H1 (cell line): ENCODE measurements at regions not wholly inside any gene's neighbourhood (a gene's known extent, or its start where the extent isn't known, plus 50 kb on each side); places are given as distances from the start of the nearest gene placed in this dataset.

Experiments
- CTCF ChIA-PET: fragments of 300-600 bp; sonication (Branson Sonifier 250); formaldehyde crosslinking; loops from one replicate; lab custom pipeline; 2021; ENCODE audit not compliant: partially characterized antibody; lab: Charles Lee
- POLR2A ChIA-PET: fragments of 300-600 bp; sonication (Branson Sonifier 250); formaldehyde crosslinking; loops from one replicate; lab custom pipeline; 2021; ENCODE audit warnings: inconsistent platforms; ENCODE audit not compliant: partially characterized antibody; lab: Charles Lee
- DNase-seq, 2 experiments: peaks; one replicate each; pipeline versions ENCODE4 v3.0.0 to v3.0.0-alpha.2; 2010 to 2022; ENCODE audit warnings: low spot score in 2 of 2, low read depth in 1 of 2, mixed read lengths in 1 of 2
- FAIRE-seq: peaks from 2 replicates; lab custom pipeline; 2011; peaks lifted over from hg19 to GRCh38; lab: Jason Lieb, UNC
- H2AFZ ChIP-seq: 2 replicates; pipeline ENCODE4 v1.8.1; 2012; ENCODE audit warnings: low read length, inconsistent platforms
- H2AK5ac ChIP-seq: 2 replicates; pipeline ENCODE4 v1.6.1; 2013; ENCODE audit warnings: low read depth, low read length
- H2BK120ac ChIP-seq: replicated peaks from 2 replicates; pipeline ENCODE3; 2013; ENCODE audit warnings: low read depth, low read length, inconsistent platforms
- H2BK12ac ChIP-seq: 2 replicates; pipeline ENCODE4 v1.6.1; 2013; ENCODE audit warnings: low read depth, low read length
- H2BK15ac ChIP-seq: 2 replicates; pipeline ENCODE4 v1.6.1; 2013; ENCODE audit warnings: low read length
- H2BK20ac ChIP-seq: 2 replicates; pipeline ENCODE4 v1.6.1; 2013; ENCODE audit warnings: low read length
- H2BK5ac ChIP-seq: 2 replicates; pipeline ENCODE4 v1.6.1; 2013; ENCODE audit warnings: low read depth, low read length
- H3K14ac ChIP-seq: 2 replicates; pipeline ENCODE4 v1.6.1; 2013; ENCODE audit warnings: inconsistent platforms; ENCODE audit not compliant: insufficient read length
- H3K18ac ChIP-seq: 2 replicates; pipeline ENCODE4 v1.6.1; 2013; ENCODE audit warnings: low read length; ENCODE audit errors: extremely low read depth
- H3K23ac ChIP-seq: 2 replicates; pipeline ENCODE4 v1.6.1; 2013; ENCODE audit warnings: inconsistent platforms; ENCODE audit not compliant: insufficient read length
- H3K23me2 ChIP-seq: 2 replicates; pipeline ENCODE4 v1.6.1; 2013; ENCODE audit warnings: low read depth, low read length
- H3K27ac ChIP-seq: 2 replicates; pipeline ENCODE4 v1.6.1; 2011; ENCODE audit warnings: low read depth, low read length, inconsistent platforms
- H3K27me3 ChIP-seq, 4 experiments: replicated peaks in 1 of 4; 1 replicate in 1 of 4; 2 replicates in 3 of 4; pipeline versions ENCODE4 v1.6.1 to v1.8.1; 2011 to 2013; ENCODE audit warnings: low read length in 3 of 4, mild to moderate bottlenecking in 3 of 4, inconsistent platforms in 2 of 4, mixed read lengths in 2 of 4, moderate library complexity in 1 of 4; ENCODE audit not compliant: control insufficient read depth in 3 of 4, insufficient read depth in 3 of 4; ENCODE audit errors: extremely low read depth in 1 of 4
- H3K36me3 ChIP-seq, 4 experiments: 2 replicates each; pipeline versions ENCODE4 v1.6.1 to v1.8.1; 2011 to 2013; ENCODE audit warnings: mild to moderate bottlenecking in 4 of 4, low read length in 3 of 4, moderate library complexity in 2 of 4, control low read depth in 1 of 4, inconsistent platforms in 1 of 4; ENCODE audit not compliant: insufficient read depth in 4 of 4, control insufficient read depth in 2 of 4
- H3K4ac ChIP-seq: replicated peaks from 2 replicates; pipeline ENCODE3; 2013; ENCODE audit warnings: low read length, low read depth, mixed read lengths, inconsistent platforms; ENCODE audit not compliant: insufficient read length
- H3K4me1 ChIP-seq, 4 experiments: replicated peaks in 1 of 4; 1 replicate in 1 of 4; 2 replicates in 3 of 4; pipeline versions ENCODE4 v1.6.1 to v1.8.1; 2011 to 2013; ENCODE audit warnings: low read length in 3 of 4, inconsistent platforms in 2 of 4, mixed read lengths in 1 of 4; ENCODE audit not compliant: insufficient read depth in 4 of 4, control insufficient read depth in 3 of 4
- H3K4me2 ChIP-seq, 2 experiments: 2 replicates each; pipeline versions ENCODE4 v1.6.1 to v1.8.1; 2011 to 2013; ENCODE audit warnings: low read depth in 2 of 2, low read length in 2 of 2, control low read depth in 1 of 2, inconsistent platforms in 1 of 2, mild to moderate bottlenecking in 1 of 2; ENCODE audit not compliant: insufficient read depth in 1 of 2
- H3K4me3 ChIP-seq, 4 experiments: fragments of 200-600, 300-600 bp in 1 of 4; sonication (generic), shearing (Covaris generic), sonication (Bioruptor Twin) in 1 of 4; 2 replicates each; pipeline versions ENCODE4 v1.5.1 to v1.8.1; 2011 to 2016; ENCODE audit warnings: low read length in 4 of 4, low read depth in 3 of 4, control low read depth in 2 of 4, inconsistent platforms in 2 of 4, mild to moderate bottlenecking in 2 of 4, mixed read lengths in 1 of 4, moderate library complexity in 1 of 4; ENCODE audit not compliant: insufficient read depth in 2 of 4; ENCODE audit errors: extremely low read depth in 1 of 4
- H3K56ac ChIP-seq: replicated peaks from 2 replicates; pipeline ENCODE3; 2013; ENCODE audit warnings: low read depth, mild to moderate bottlenecking, mixed read lengths, low read length, inconsistent platforms; ENCODE audit not compliant: insufficient read length
- H3K79me1 ChIP-seq: 2 replicates; pipeline ENCODE4 v1.6.1; 2013; ENCODE audit warnings: low read depth, low read length, control low read depth
- H3K79me2 ChIP-seq, 2 experiments: 2 replicates each; pipeline versions ENCODE4 v1.6.1 to v1.8.1; 2012 to 2013; ENCODE audit warnings: low read length in 2 of 2, mild to moderate bottlenecking in 2 of 2, inconsistent platforms in 1 of 2; ENCODE audit not compliant: insufficient read depth in 2 of 2, control insufficient read depth in 1 of 2
- H3K9ac ChIP-seq, 4 experiments: replicated peaks in 1 of 4; 1 replicate in 1 of 4; 2 replicates in 3 of 4; pipeline versions ENCODE4 v1.6.1 to v1.8.1; 2011 to 2013; ENCODE audit warnings: low read depth in 3 of 4, low read length in 3 of 4, control low read depth in 2 of 4, mild to moderate bottlenecking in 2 of 4, moderate library complexity in 2 of 4, inconsistent platforms in 1 of 4; ENCODE audit errors: extremely low read depth in 1 of 4
- H3K9me3 ChIP-seq, 2 experiments: 2 replicates each; pipeline versions ENCODE4 v1.6.1 to v1.8.1; 2012 to 2013; ENCODE audit warnings: mild to moderate bottlenecking in 2 of 2, moderate library complexity in 2 of 2, control low read depth in 1 of 2, inconsistent platforms in 1 of 2, low read depth in 1 of 2, low read length in 1 of 2, mixed read lengths in 1 of 2; ENCODE audit not compliant: insufficient read depth in 2 of 2
- H4K20me1 ChIP-seq, 2 experiments: replicated peaks in 1 of 2; 2 replicates each; pipeline versions ENCODE3 to v1.8.1; 2011 to 2013; ENCODE audit warnings: inconsistent platforms in 2 of 2, low read length in 2 of 2, mild to moderate bottlenecking in 1 of 2; ENCODE audit not compliant: insufficient read depth in 2 of 2, control insufficient read depth in 1 of 2
- H4K5ac ChIP-seq: 2 replicates; pipeline ENCODE4 v1.6.1; 2013; ENCODE audit warnings: low read length, low read depth, mixed read lengths, inconsistent platforms; ENCODE audit not compliant: insufficient read length
- H4K8ac ChIP-seq: 2 replicates; pipeline ENCODE4 v1.8.0; 2013; ENCODE audit warnings: mild to moderate bottlenecking, moderate library complexity, low read length, inconsistent platforms; ENCODE audit not compliant: insufficient read depth; ENCODE audit errors: extremely low read depth
- H4K91ac ChIP-seq: replicated peaks from 2 replicates; pipeline ENCODE3; 2013; ENCODE audit warnings: low read length, mixed read lengths, inconsistent platforms; ENCODE audit not compliant: insufficient read length
- JUN ChIP-seq: IDR thresholded peaks from 2 replicates; pipeline ENCODE4 v1.6.1; 2011; ENCODE audit warnings: low read depth, mild to moderate bottlenecking, improper control_type of control experiment, low read length
- KDM1A ChIP-seq: fragments of 200-600, 300-600 bp; sonication (generic); IDR thresholded peaks from 2 replicates; pipeline ENCODE4 v1.7.1; 2016; ENCODE audit warnings: mild to moderate bottlenecking, low read length, borderline replicate concordance
- KDM5A ChIP-seq: fragments of 200-600 bp; IDR thresholded peaks from 2 replicates; pipeline ENCODE4 v1.7.1; 2012; ENCODE audit warnings: mild to moderate bottlenecking, low read length, inconsistent platforms, mixed read lengths
- RAD21 ChIP-seq, 2 experiments: IDR thresholded peaks in 1 of 2; conservative IDR thresholded peaks in 1 of 2; 2 replicates each; pipeline ENCODE4 v1.6.1; 2011; ENCODE audit warnings: low read depth in 2 of 2, low read length in 2 of 2, improper control_type of control experiment in 1 of 2, inconsistent platforms in 1 of 2, mild to moderate bottlenecking in 1 of 2, moderate library complexity in 1 of 2
- TCF12 ChIP-seq: IDR thresholded peaks from 2 replicates; pipeline ENCODE4 v1.6.1; 2011; ENCODE audit warnings: low read depth, mild to moderate bottlenecking, low read length
- YY1 ChIP-seq: IDR thresholded peaks from 2 replicates; pipeline ENCODE4 v1.6.1; 2011; ENCODE audit warnings: low read depth, mild to moderate bottlenecking, low read length
- WGBS, 2 experiments: shearing (Covaris generic) in 1 of 2; methylation state at CpG; one replicate each; pipeline versions ENCODE4 v1.1.6 to v1.1.7; 2013 to 2015; ENCODE audit warnings: low lambda C conversion rate in 2 of 2, mixed read lengths in 2 of 2, inconsistent platforms in 1 of 2, low coverage in 1 of 2, missing lambda C conversion rate in 1 of 2; ENCODE audit not compliant: insufficient replicate concordance in 2 of 2, insufficient coverage in 1 of 2, insufficient read length in 1 of 2; ENCODE audit errors: extremely low coverage in 1 of 2, missing lambda C conversion rate in 1 of 2; 5-methylcytosine and 5-hydroxymethylcytosine counted together

- Histone ChIP-seq H2AK5ac (no peak overlapping the region), H3K36me3 (no peaks in the 10 kb centered on the region), H3K27me3 (peaks cover 0 to 4% (median 0%) of the 10 kb centered on the region in 4 experiments; a peak in 2 of 7 replicates), H2BK5ac (peak overlapping the region; percentile 49; the same call in 1 of the 2 replicates), H3K23me2 (peaks cover 5% of the 10 kb centered on the region), H3K79me2 (no peaks in the 10 kb centered on the region), H4K5ac (no peak overlapping the region), H2BK15ac (0 out of 2 replicates have a peak overlapping the region, but pooled peaks have one; percentile 83), H3K4me3 (no peak overlapping the region), H2BK120ac (no peak overlapping the region), H3K9ac (no peak overlapping the region; a peak in 1 of 7 replicates), H2AFZ (no peak overlapping the region), H3K27ac (no peak overlapping the region), H3K4me1 (peaks cover 8 to 34% (median 32%) of the 10 kb centered on the region in 4 experiments), H2BK20ac (peak overlapping the region; percentile 73), H3K9me3 (no peaks in the 10 kb centered on the region), H3K18ac (peak overlapping the region; percentile 42), H3K14ac (no peak overlapping the region), H4K8ac (peak overlapping the region; percentile 74; the same call in 1 of the 2 replicates), H4K20me1 (peaks cover 0 to 2% of the 10 kb centered on the region in 2 experiments), H2BK12ac (0 out of 2 replicates have a peak overlapping the region, but pooled peaks have one; percentile 77), H3K4ac (no peak overlapping the region), H4K91ac (no peak overlapping the region), H3K23ac (no peak overlapping the region), H3K4me2 (peak overlapping the region in 1 of 2 experiments; percentile 35; a peak in 3 of 4 replicates), H3K79me1 (no peaks in the 10 kb centered on the region), H3K56ac (no peak overlapping the region)
- ChIA-PET POLR2A (interaction anchor here (0.7 to 1.3 kb wide), 2 partner anchors 12 to 31 kb away, joined by 3 read pairs; no protein-coding TSS in a partner anchor), CTCF (interaction anchor here (0.8 to 2.3 kb wide), 4 partner anchors 31 to 149 kb away, joined by 3 to 9 read pairs (median 4); no protein-coding TSS in a partner anchor)
- no peak for TF ChIP-seq TCF12
- no peak for TF ChIP-seq KDM1A
- no peak for TF ChIP-seq KDM5A
- TF ChIP-seq JUN, result no peak
- TF ChIP-seq RAD21 (IDR thresholded peaks at IDR 0.05 in 1 of 2, conservative IDR thresholded peaks at IDR 0.05 in 1 of 2; ENCODE audit: low read depth in 2 of 2, low read length in 2 of 2), result no peak
- no peak for TF ChIP-seq YY1
- 50% methylated on average over 8 of the region's 8 CpGs; no CpG with 5 or more reads in 1 of the 2 experiments for WGBS, 2 experiments
- FAIRE-seq (no peak), DNase-seq (no peak)
Measured at GRCh38 chr6:44624936-44625573, 237.5 kb downstream of the CDC5L start.
